IPS DF 6.9 (cell line): ENCODE measurements at regions not wholly inside any gene's neighbourhood (a gene's known extent, or its start where the extent isn't known, plus 50 kb on each side); places are given as distances from the start of the nearest gene placed in this dataset.

Experiments
- DNase-seq: peaks from one replicate; pipeline ENCODE4 v3.0.0-alpha.2; 2013; ENCODE audit warnings: low read depth, low spot score
- H3K27ac ChIP-seq: one replicate; pipeline ENCODE4 v1.5.1; 2013; ENCODE audit warnings: low read length, control low read depth
- H3K27me3 ChIP-seq: 2 replicates; pipeline ENCODE4 v1.6.1; 2013; ENCODE audit warnings: mild to moderate bottlenecking, low read length; ENCODE audit not compliant: control insufficient read depth, insufficient read depth
- H3K36me3 ChIP-seq: 2 replicates; pipeline ENCODE4 v1.6.1; 2013; ENCODE audit warnings: low read length; ENCODE audit not compliant: control insufficient read depth, insufficient read depth
- H3K4me1 ChIP-seq: 2 replicates; pipeline ENCODE4 v1.6.1; 2013; ENCODE audit warnings: low read length; ENCODE audit not compliant: control insufficient read depth, insufficient read depth
- H3K4me3 ChIP-seq: 2 replicates; pipeline ENCODE4 v1.5.1; 2013; ENCODE audit warnings: mild to moderate bottlenecking, low read length
- H3K9me3 ChIP-seq: 2 replicates; pipeline ENCODE4 v1.6.1; 2013; ENCODE audit warnings: low read length, inconsistent platforms; ENCODE audit not compliant: control insufficient read depth, insufficient read depth
- WGBS: extraction: QIAGEN DNeasy Blood & Tissue Kit; methylation state at CpG from one replicate; pipeline ENCODE4 v1.1.7; 2013; ENCODE audit warnings: mixed read lengths, missing lambda C conversion rate; ENCODE audit not compliant: insufficient read length, insufficient coverage; 5-methylcytosine and 5-hydroxymethylcytosine counted together

- Histone ChIP-seq H3K27ac (no peak overlapping the region), H3K36me3 (no peaks in the 10 kb centered on the region), H3K4me1 (no peaks in the 10 kb centered on the region), H3K27me3 (no peaks in the 10 kb centered on the region), H3K4me3 (no peak overlapping the region), H3K9me3 (no peaks in the 10 kb centered on the region)
- WGBS: no CpG with 5 or more reads among the region's 2 CpGs
- no peak for DNase-seq
Observed at GRCh38 chr10:128645486-128645885, 519.3 kb upstream of the MKI67 start.

DNA sequence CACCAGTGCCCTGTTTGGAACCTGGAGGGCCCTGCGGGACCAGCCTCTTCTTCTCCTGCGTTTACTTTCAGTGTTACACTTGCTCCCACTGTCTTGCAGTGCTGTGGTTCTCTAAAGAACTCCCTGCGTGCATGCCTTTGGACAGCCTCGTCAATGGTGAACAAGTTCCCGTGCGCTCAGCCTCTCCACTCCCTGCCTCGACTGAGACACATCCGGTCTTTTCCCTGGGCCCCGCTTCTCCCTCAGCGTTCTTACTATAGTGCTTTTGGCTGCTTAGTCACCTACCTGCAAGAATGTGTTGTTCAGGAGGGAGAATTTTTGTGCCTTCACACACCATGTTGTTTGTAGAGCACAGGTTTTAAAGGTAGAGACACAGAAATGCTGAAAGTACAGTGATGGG lies 520.7 kb upstream of the MKI67 start:
- Histone ChIP-seq H3K27ac (no peak overlapping the region), H3K9me3 (no peaks in the 10 kb centered on the region), H3K4me1 (no peaks in the 10 kb centered on the region), H3K36me3 (no peaks in the 10 kb centered on the region), H3K27me3 (no peaks in the 10 kb centered on the region), H3K4me3 (no peak overlapping the region)
- DNase-seq: no peak
- no CpG with 5 or more reads among the region's 10 CpGs for WGBS

DNA sequence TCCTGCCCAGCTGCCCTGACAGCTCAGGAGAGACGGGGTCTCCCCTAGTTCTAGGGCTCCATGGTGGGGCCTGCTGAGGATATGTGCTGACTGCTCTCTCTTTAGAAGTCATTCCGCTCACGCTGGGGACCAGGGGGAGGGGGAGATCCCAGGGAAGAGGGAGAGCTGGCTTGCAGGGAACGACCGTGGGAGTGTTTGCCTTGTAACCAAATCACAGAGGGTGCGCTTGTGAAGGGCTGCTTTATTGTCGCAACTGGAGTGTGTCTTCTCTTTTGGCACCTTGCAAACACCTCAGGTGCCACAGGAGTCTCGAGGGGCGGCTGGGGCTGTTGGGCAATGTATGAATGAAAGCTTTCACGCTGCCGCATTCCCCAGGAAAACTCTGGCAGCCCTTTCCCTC lies 531.3 kb upstream of the MKI67 start:
- Histone ChIP-seq H3K27me3 (no peaks in the 10 kb centered on the region; the same call in 1 of the 2 replicates), H3K9me3 (no peaks in the 10 kb centered on the region), H3K4me3 (no peak overlapping the region), H3K36me3 (no peaks in the 10 kb centered on the region), H3K4me1 (no peaks in the 10 kb centered on the region), H3K27ac (no peak overlapping the region)
- no CpG with 5 or more reads among the region's 11 CpGs for WGBS
- DNase-seq: no peak

DNA sequence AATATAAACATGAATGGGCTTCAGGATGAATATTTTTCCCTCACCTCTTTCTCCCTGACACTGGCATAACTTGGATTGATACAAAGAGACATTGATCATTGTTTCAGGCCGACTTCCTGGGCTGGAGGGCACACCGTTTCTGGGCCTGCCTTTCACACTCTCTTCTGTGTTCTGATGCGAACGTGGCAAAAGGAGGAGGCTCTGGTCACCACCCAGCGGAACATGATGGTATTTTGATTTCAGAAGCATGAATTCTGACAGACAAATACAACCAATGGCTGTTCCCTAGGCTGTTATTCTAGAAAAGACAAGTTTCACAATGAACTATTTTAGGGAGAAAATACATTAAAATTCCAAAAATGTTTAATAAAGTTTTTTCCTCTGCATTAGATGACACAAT lies 534.5 kb upstream of the MKI67 start:
- no peaks in the 10 kb centered on the region for H3K4me1 ChIP-seq
- H3K9me3 ChIP-seq: no peaks in the 10 kb centered on the region
- no peaks in the 10 kb centered on the region for H3K36me3 ChIP-seq
- H3K4me3 ChIP-seq: no peak overlapping the region
- no peak overlapping the region for H3K27ac ChIP-seq
- no peak for DNase-seq
- H3K27me3 ChIP-seq: no peaks in the 10 kb centered on the region; the same call in 1 of the 2 replicates
- no CpG with 5 or more reads among the region's 5 CpGs for WGBS

- Histone ChIP-seq H3K36me3 (no peaks in the 10 kb centered on the region), H3K27me3 (no peaks in the 10 kb centered on the region; the same call in 1 of the 2 replicates), H3K4me1 (no peaks in the 10 kb centered on the region), H3K27ac (no peak overlapping the region), H3K4me3 (no peak overlapping the region), H3K9me3 (no peaks in the 10 kb centered on the region)
- no peak for DNase-seq
- no CpG with 5 or more reads among the region's 7 CpGs for WGBS
Observed at GRCh38 chr10:128661404-128662197, 535.4 kb upstream of the MKI67 start.

GRCh38 chr10:128662520-128662919 lies 536.3 kb upstream of the MKI67 start:
- Histone ChIP-seq H3K4me3 (no peak overlapping the region), H3K27me3 (no peaks in the 10 kb centered on the region; the same call in 1 of the 2 replicates), H3K9me3 (no peaks in the 10 kb centered on the region), H3K36me3 (no peaks in the 10 kb centered on the region), H3K4me1 (no peaks in the 10 kb centered on the region), H3K27ac (no peak overlapping the region)
- WGBS: no CpG with 5 or more reads among the region's 3 CpGs
- DNase-seq: no peak

DNA sequence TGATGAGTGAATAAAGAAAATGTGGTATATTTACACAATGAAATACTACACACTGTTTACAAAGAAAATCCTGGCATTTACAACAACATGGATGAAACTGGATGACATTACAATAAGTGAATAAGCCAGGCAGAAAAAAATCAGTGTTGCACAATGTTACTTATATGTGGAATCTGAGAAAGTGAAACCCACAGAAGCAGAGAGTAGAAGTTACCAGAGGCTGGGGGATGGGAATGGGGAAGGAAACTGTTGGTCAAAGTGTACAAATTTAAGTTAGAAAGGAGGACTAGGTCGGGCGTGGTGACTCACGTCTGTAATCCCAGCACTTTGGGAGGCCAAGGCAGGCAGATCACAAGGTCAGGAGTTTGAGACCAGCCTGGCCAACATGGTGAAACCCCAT lies 538.5 kb upstream of the MKI67 start:
- no peaks in the 10 kb centered on the region for H3K4me1 ChIP-seq
- H3K27me3 ChIP-seq: no peaks in the 10 kb centered on the region
- no peaks in the 10 kb centered on the region for H3K9me3 ChIP-seq
- no peak overlapping the region for H3K27ac ChIP-seq
- no CpG with 5 or more reads among the region's 3 CpGs for WGBS
- no peak overlapping the region for H3K4me3 ChIP-seq
- no peaks in the 10 kb centered on the region for H3K36me3 ChIP-seq
- no peak for DNase-seq

- no peak overlapping the region for H3K4me3 ChIP-seq
- no CpG with 5 or more reads among the region's 6 CpGs for WGBS
- H3K27ac ChIP-seq: no peak overlapping the region
- no peaks in the 10 kb centered on the region for H3K36me3 ChIP-seq
- DNase-seq: no peak
- no peaks in the 10 kb centered on the region for H3K9me3 ChIP-seq
- no peaks in the 10 kb centered on the region for H3K27me3 ChIP-seq
- H3K4me1 ChIP-seq: peaks cover 3% of the 10 kb centered on the region
Observed at GRCh38 chr10:128675405-128675804, 549.2 kb upstream of the MKI67 start.

DNA sequence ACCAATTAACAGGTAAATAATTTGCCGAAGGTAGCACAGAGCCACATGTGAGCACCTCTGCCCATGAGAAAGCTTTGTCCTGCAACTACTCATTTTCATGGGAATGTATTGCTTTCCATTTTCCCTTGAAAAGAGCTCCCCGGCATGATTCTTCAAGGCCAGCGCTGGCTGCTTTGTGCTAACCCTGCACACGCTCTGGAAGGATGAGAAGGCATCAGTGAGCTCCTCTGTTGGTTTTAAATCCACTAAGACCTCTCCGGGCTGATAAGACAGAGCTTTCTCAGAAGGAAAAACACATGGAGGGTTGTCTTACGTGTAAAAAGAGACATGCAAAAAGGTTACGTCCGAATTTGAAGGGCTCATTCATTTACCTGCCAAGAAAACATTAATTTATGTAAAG lies 553.9 kb upstream of the MKI67 start:
- no peaks in the 10 kb centered on the region for H3K27me3 ChIP-seq
- no peaks in the 10 kb centered on the region for H3K9me3 ChIP-seq
- H3K36me3 ChIP-seq: no peaks in the 10 kb centered on the region
- H3K27ac ChIP-seq: no peak overlapping the region
- peaks cover 3% of the 10 kb centered on the region; the same call in 1 of the 2 replicates for H3K4me1 ChIP-seq
- no peak overlapping the region for H3K4me3 ChIP-seq
- DNase-seq: no peak
- WGBS: no CpG with 5 or more reads among the region's 8 CpGs

GRCh38 chr10:128684215-128684614 lies 558.0 kb upstream of the MKI67 start:
- no peaks in the 10 kb centered on the region for H3K27me3 ChIP-seq
- no CpG with 5 or more reads among the region's 5 CpGs for WGBS
- no peak for DNase-seq
- peaks cover 4% of the 10 kb centered on the region for H3K4me1 ChIP-seq
- no peaks in the 10 kb centered on the region for H3K36me3 ChIP-seq
- H3K9me3 ChIP-seq: no peaks in the 10 kb centered on the region
- H3K27ac ChIP-seq: no peak overlapping the region
- H3K4me3 ChIP-seq: no peak overlapping the region
